Muscle of leg (tissue), 3 donors: ENCODE measurements at regions not wholly inside any gene's neighbourhood (a gene's known extent, or its start where the extent isn't known, plus 50 kb on each side); places are given as distances from the start of the nearest gene placed in this dataset.
A peak's percentile ranks its signal among the peaks of the same experiment; 100 is the strongest.

Experiments
- DNase-seq: peaks from one replicate; pipeline ENCODE4 v3.0.0; 2013
- H3K27ac ChIP-seq: one replicate; pipeline ENCODE4 v1.5.1; 2013; ENCODE audit warnings: mild to moderate bottlenecking, low read length, control low read depth
- H3K27me3 ChIP-seq: one replicate; pipeline ENCODE4 v1.6.1; 2013; ENCODE audit warnings: low read length; ENCODE audit not compliant: control insufficient read depth, insufficient read depth
- H3K36me3 ChIP-seq: one replicate; pipeline ENCODE4 v1.6.1; 2013; ENCODE audit warnings: low read length; ENCODE audit not compliant: control insufficient read depth, insufficient read depth
- H3K4me1 ChIP-seq: one replicate; pipeline ENCODE4 v1.6.1; 2013; ENCODE audit warnings: low read length; ENCODE audit not compliant: control insufficient read depth, insufficient read depth
- H3K4me3 ChIP-seq: one replicate; pipeline ENCODE4 v1.5.1; 2013; ENCODE audit warnings: low read length, control low read depth
- H3K9me3 ChIP-seq: replicated peaks from 2 replicates; pipeline ENCODE4 v1.6.1; 2013; ENCODE audit warnings: low read depth, low read length; ENCODE audit not compliant: control insufficient read depth
- WGBS: methylation state at CpG from one replicate; pipeline ENCODE4 v1.1.5; 2013; ENCODE audit warnings: missing lambda C conversion rate; ENCODE audit not compliant: insufficient coverage; 5-methylcytosine and 5-hydroxymethylcytosine counted together

DNA sequence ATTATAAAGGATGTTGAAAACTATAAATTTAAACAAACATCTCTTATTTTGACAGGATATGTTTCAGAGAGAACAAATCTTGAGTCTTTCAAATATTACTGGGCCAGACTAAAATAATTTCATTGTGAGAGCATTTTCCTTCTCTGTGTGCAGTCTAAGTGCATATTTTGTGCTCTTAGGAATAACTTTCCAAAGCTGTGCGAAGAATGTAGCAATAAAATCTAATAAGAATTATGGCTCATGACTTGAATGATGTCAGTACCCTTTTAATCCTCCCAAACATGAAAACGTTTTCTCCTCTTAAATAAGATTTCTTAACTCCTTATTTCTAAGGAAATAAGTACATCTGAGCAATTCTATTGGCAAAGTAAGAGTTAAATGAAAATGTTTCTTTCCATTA lies 76.2 kb upstream of the EFEMP1 start:
- Histone ChIP-seq H3K4me1 (no peaks in the 10 kb centered on the region), H3K27ac (no peak overlapping the region), H3K9me3 (no peaks in the 10 kb centered on the region), H3K36me3 (no peaks in the 10 kb centered on the region), H3K27me3 (no peaks in the 10 kb centered on the region), H3K4me3 (no peak overlapping the region)
- WGBS: no CpG with 5 or more reads among the region's 2 CpGs
- DNase-seq: peak; percentile 56

DNA sequence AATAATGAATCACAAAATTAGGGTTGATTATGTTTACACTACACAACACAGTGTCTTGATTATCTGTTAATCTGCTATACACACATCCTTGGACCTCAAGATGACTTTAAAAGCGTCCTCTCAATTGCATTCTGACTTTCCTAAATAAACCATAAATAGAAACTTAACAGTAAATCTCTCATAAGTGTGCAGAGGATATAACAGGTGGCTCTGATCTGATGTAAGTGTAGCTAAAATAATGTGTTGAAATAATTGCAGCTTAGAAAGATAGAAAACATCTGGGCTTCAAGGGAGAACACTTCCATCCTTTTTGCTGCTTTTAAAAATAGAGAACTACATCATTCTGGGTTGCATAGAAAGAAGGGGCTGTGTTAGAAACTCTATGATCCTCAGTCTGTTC lies 78.4 kb upstream of the EFEMP1 start:
- H3K4me1 ChIP-seq: no peaks in the 10 kb centered on the region
- H3K4me3 ChIP-seq: no peak overlapping the region
- H3K36me3 ChIP-seq: no peaks in the 10 kb centered on the region
- WGBS: no CpG with 5 or more reads among the region's 1 CpG
- no peaks in the 10 kb centered on the region for H3K9me3 ChIP-seq
- DNase-seq: peak; percentile 60
- H3K27me3 ChIP-seq: no peaks in the 10 kb centered on the region
- no peak overlapping the region for H3K27ac ChIP-seq

DNA sequence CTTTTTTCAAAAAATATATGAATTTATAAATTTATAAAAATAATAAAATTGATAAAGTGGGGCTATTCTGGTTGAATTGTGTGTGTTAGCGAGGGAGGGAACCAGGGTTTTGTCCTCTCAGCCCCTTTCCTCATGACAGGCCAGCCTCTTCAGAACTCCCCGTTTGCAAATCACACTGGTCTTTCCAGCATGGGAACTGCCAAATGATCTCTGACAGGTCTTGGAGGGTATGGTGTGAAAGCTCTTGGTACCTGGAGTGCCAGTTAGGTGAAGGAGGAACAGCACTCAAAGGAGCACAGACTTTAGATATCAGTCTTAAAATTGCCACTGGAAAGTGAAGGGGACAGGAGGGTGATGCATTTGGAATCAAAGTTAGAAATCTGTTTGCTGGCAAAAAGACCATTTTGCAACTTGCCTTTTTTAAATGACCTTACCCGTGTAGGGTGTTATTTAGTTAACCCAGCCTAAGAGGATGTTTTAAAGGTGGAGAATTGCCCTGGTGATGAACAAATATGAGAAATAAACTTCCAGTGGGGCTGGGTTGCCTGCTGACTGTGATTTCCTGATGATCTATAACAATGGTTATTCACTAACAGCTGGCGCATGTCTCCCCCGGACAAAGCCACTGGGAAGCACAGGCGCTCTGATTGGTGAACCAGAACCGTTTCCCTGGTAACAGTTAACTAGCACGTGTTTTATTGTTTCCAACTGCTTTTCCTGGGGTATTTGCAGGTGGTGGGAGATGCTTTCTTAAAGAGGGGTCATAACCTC lies 85.3 kb upstream of the EFEMP1 start:
- Histone ChIP-seq H3K4me3 (no peak overlapping the region), H3K36me3 (no peaks in the 10 kb centered on the region), H3K9me3 (no peaks in the 10 kb centered on the region), H3K4me1 (peaks cover 9% of the 10 kb centered on the region), H3K27ac (peak overlapping the region; percentile 90), H3K27me3 (no peaks in the 10 kb centered on the region)
- DNase-seq: peak; percentile 96
- 0% methylated on average over 1 of the region's 8 CpGs for WGBS

DNA sequence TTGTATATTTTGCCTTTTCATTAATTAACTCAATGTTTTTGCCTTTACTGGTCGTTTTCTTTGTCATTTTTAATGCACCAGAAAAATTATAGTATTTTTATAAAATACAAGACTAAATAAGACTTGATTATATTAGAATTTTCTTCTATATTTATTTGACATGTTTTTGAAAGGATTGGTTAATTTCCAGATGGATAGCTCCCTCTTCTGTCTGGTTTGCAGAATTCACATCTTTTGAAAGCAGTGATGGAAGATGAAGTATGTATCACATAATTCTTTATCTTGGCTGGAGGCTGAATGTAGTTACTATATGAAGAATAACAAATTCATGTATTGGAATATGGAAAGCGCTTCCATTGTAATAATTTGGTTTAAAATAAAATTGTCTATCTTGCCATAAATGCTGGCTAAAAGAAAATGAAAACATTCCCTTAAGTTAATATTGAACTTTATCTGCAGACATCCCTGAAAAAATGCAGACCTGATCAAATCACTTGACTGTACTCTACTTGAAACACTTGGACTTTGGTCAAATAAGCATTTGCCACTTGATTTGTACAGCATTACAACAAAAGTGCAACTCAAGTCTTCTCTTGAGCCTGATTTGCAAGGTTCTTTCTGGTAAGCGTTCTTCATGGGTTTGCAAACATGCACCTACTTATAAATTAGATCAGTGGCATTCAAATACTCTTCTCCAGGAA lies 86.3 kb upstream of the EFEMP1 start:
- Histone ChIP-seq H3K27ac (peak overlapping the region; percentile 69), H3K4me1 (peaks cover 9% of the 10 kb centered on the region), H3K9me3 (no peaks in the 10 kb centered on the region), H3K36me3 (no peaks in the 10 kb centered on the region), H3K27me3 (no peaks in the 10 kb centered on the region), H3K4me3 (no peak overlapping the region)
- 100% methylated on average over 1 of the region's 3 CpGs for WGBS
- DNase-seq: peak; percentile 71

DNA sequence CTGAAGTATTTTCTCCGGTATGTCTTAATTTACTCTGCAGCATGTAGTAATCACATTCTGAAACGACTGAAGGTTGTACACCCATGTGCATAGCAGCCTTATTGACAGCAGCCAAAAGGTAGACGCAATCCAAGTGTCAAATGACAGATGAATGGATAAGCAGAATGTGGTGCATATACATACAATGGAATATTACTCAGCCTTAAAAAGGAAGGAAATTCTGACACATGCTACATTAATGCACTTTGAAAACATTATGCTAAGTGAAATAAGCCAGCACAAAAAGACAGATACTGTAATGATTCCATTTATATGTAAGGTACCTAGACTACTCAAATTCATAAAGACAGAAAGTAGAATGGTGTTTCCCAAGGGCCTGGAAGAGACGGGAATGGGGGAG lies 88.0 kb upstream of the EFEMP1 start:
- H3K4me3 ChIP-seq: no peak overlapping the region
- no peaks in the 10 kb centered on the region for H3K9me3 ChIP-seq
- no peak for DNase-seq
- no peaks in the 10 kb centered on the region for H3K36me3 ChIP-seq
- H3K27me3 ChIP-seq: no peaks in the 10 kb centered on the region
- 40% methylated on average over 1 of the region's 4 CpGs for WGBS
- H3K4me1 ChIP-seq: peaks cover 9% of the 10 kb centered on the region
- no peak overlapping the region for H3K27ac ChIP-seq

DNA sequence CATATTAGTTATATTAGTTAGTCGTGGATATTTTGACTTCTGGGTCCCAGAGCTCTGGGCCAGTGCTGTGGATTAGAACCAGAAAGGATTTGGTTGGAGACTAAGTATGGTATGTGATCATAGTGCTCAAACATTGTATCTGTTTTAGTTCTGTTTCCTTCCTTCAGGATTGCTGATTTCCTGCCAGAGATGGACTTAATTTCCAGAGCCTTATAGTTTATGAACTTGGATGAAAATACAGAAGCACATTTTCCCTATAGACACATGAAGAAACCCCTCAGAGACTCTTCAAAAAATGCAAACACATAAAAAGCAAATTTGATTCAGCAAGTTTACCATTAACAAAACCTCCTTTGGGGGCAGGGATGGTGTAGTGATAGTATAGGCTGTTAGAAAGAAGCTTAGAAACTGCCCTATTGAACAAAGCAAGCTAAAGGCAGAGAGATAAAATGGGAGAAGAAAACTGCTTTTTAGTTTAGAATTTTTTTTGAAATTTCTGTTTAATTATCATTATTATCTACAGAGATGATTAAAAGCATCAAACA lies 88.7 kb upstream of the EFEMP1 start:
- peak; percentile 64 for DNase-seq
- no peaks in the 10 kb centered on the region for H3K36me3 ChIP-seq
- H3K27ac ChIP-seq: no peak overlapping the region
- no CpG with 5 or more reads among the region's 1 CpG for WGBS
- peaks cover 9% of the 10 kb centered on the region for H3K4me1 ChIP-seq
- H3K9me3 ChIP-seq: no peaks in the 10 kb centered on the region
- no peaks in the 10 kb centered on the region for H3K27me3 ChIP-seq
- H3K4me3 ChIP-seq: no peak overlapping the region

DNA sequence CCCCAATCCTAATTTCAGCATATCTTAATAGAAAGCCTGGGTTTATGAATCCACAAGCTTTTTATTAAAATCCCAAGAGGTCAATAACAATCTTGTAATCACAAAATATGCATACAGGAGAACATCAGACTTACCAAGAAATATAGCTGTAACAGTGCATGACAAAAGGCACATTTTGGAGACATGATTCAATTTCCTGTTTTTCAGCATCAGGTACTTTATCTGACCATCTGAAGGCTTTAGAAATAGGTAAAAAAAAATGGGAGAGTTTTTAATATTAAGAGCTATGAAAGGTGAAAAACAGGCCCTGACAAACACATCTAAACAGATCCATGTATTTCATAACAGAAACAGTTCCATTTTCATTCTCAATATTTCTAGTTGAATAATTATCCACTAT lies 89.9 kb upstream of the EFEMP1 start:
- Histone ChIP-seq H3K4me3 (no peak overlapping the region), H3K27me3 (no peaks in the 10 kb centered on the region), H3K4me1 (peaks cover 11% of the 10 kb centered on the region), H3K27ac (no peak overlapping the region), H3K36me3 (no peaks in the 10 kb centered on the region), H3K9me3 (no peaks in the 10 kb centered on the region)
- DNase-seq: no peak

DNA sequence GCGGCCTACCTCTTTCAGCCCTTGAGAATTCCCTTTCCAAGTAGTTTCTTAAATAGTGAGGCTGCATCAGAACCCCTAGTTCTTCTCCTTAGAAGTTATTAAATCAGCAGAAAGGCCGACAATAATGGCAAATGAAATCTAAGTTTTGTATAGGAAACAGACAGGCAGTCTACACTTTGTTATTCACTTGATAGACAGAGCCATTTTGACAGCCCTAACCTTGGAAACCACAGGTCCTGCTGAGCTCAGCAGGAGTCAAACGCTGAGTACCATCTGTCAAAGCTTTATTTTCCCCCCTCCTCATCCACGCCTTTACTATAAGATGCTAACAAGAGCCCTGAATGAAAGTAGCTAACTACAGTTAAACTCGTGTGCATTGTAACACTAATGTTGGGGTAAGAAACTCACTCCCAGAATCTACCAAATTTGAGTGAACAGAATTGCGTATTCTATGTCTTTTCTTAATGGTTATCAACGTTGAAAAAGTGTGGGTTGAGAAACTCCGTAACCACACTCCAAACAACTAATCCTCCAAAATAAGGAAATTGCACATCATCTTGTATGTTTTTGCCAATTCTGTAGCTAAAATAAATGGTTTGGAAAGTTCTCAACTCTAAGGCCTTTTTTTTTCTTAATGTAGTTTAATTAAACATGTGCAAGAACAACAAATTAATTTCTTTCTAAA lies 90.6 kb upstream of the EFEMP1 start:
- no peak overlapping the region for H3K4me3 ChIP-seq
- WGBS: no CpG with 5 or more reads among the region's 8 CpGs
- H3K27ac ChIP-seq: no peak overlapping the region
- no peaks in the 10 kb centered on the region for H3K36me3 ChIP-seq
- no peaks in the 10 kb centered on the region for H3K9me3 ChIP-seq
- peaks cover 4% of the 10 kb centered on the region for H3K4me1 ChIP-seq
- no peak for DNase-seq
- no peaks in the 10 kb centered on the region for H3K27me3 ChIP-seq

DNA sequence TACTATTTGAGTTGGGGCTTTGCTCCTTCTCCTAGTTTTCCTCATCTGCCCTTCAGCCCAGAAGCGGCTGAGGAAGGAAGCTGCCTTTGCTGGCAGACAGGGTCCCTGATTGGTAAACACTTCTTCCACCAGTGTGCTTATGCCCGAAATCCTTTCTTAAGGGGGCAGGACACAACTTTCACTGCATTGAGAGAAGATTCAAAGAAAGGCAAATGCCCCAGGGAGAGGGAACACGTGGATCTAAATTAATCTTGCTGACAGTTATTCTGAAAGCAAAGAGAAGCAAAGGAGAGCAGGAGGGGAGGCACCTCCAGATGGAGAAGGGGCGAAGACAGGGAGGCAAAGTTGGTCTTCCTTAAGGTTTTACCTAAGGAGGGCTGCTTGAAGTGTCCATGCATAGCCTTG lies 92.1 kb upstream of the EFEMP1 start:
- Histone ChIP-seq H3K9me3 (no peaks in the 10 kb centered on the region), H3K4me1 (peaks cover 4% of the 10 kb centered on the region), H3K4me3 (no peak overlapping the region), H3K27ac (no peak overlapping the region), H3K27me3 (no peaks in the 10 kb centered on the region), H3K36me3 (no peaks in the 10 kb centered on the region)
- DNase-seq: no peak
- 43% methylated on average over 3 of the region's 4 CpGs for WGBS

DNA sequence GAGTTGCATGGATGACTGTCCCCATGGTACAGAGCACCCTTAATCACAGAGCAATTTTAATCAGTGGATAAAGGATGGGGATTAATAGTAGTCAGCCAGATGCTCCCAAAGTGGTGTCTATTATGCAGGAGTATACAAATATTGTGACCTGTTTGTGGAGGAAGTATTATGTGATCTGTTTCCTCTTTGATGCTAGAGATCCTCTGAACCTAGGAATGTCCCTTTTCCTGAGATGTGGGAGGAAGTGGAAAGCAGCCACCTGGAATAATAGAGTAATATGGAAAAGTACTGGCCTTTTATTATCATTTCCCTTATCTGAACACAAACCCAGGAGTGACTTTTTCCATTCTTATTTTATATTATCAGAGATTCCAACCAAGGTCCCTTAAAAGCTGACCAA lies 94.2 kb upstream of the EFEMP1 start:
- H3K27ac ChIP-seq: no peak overlapping the region
- H3K4me1 ChIP-seq: peaks cover 4% of the 10 kb centered on the region
- no peak overlapping the region for H3K4me3 ChIP-seq
- H3K9me3 ChIP-seq: no peaks in the 10 kb centered on the region
- DNase-seq: no peak
- no peaks in the 10 kb centered on the region for H3K27me3 ChIP-seq
- H3K36me3 ChIP-seq: no peaks in the 10 kb centered on the region
